Calu3 (cell line): ENCODE measurements at regions not wholly inside any gene's neighbourhood (a gene's known extent, or its start where the extent isn't known, plus 50 kb on each side); places are given as distances from the start of the nearest gene placed in this dataset.

Experiments used
- BruUV-seq: library from RNA; stranded (reverse); fragments of 400-500 nt; replicated peaks from 2 replicates; lab custom pipeline; 2021; lab: Mats Ljungman, UMichigan
- CTCF ChIA-PET: fragments of 300-600 bp; sonication (Branson Sonifier 250); formaldehyde crosslinking; loops from one replicate; lab custom pipeline; 2022; ENCODE audit warnings: antibody characterized with exemption; lab: Charles Lee
- DNase-seq: peaks from one replicate; pipeline ENCODE4 v3.0.0; 2022
- H3K27ac Mint-ChIP-seq: one replicate; pipeline ENCODE4 v1.8.0; 2022; ENCODE audit warnings: mixed read lengths; ENCODE audit not compliant: unreplicated experiment
- H3K27me3 Mint-ChIP-seq: one replicate; pipeline ENCODE4 v1.8.0; 2022; ENCODE audit warnings: mixed read lengths; ENCODE audit not compliant: unreplicated experiment
- H3K36me3 Mint-ChIP-seq: one replicate; pipeline ENCODE4 v1.8.0; 2022; ENCODE audit warnings: mild to moderate bottlenecking, moderate library complexity, mixed read lengths; ENCODE audit not compliant: insufficient read depth, unreplicated experiment
- H3K4me1 Mint-ChIP-seq: one replicate; pipeline ENCODE4 v1.8.0; 2022; ENCODE audit warnings: mild to moderate bottlenecking, low read depth, mixed read lengths; ENCODE audit not compliant: unreplicated experiment
- H3K4me3 Mint-ChIP-seq: one replicate; pipeline ENCODE4 v1.8.0; 2022; ENCODE audit warnings: mild to moderate bottlenecking, low read depth, moderate library complexity, mixed read lengths; ENCODE audit not compliant: unreplicated experiment
- H3K9me3 Mint-ChIP-seq: one replicate; pipeline ENCODE4 v1.8.0; 2022; ENCODE audit warnings: low read depth, mixed read lengths; ENCODE audit not compliant: unreplicated experiment
- CTCF ChIP-seq: fragments of 200-600 bp; IDR thresholded peaks from one replicate; pipeline ENCODE4 v1.8.0; 2022; ENCODE audit warnings: antibody characterized with exemption; ENCODE audit not compliant: unreplicated experiment
- intact Hi-C: fragments of 100-400 bp; cut with micrococcal nuclease; formaldehyde crosslinking; loops from one replicate; pipeline ENCODE4 v1.10.0; 2022; ENCODE audit not compliant: unreplicated experiment

- no peaks in the 10 kb centered on the region for H3K27me3 Mint-ChIP-seq
- CTCF ChIA-PET = no interaction called here
Observed at GRCh38 chr4:3361406-3361805, 68.6 kb downstream of the RGS12 start.

GRCh38 chr4:3361896-3362295 lies 69.1 kb downstream of the RGS12 start:
- CTCF ChIA-PET = no interaction called here
- BruUV-seq = no TSS peak
- no peaks in the 10 kb centered on the region for H3K4me1 Mint-ChIP-seq
- H3K27ac Mint-ChIP-seq = no peak overlapping the region
- DNase-seq = no peak
- intact Hi-C loops = no loop called here
- H3K27me3 Mint-ChIP-seq = no peaks in the 10 kb centered on the region
- no peak overlapping the region for H3K4me3 Mint-ChIP-seq
- no peak for TF ChIP-seq CTCF
- no peaks in the 10 kb centered on the region for H3K9me3 Mint-ChIP-seq
- no peaks in the 10 kb centered on the region for H3K36me3 Mint-ChIP-seq

More at GRCh38 chr4:3361406-3361805, 68.6 kb downstream of the RGS12 start:
- no peaks in the 10 kb centered on the region for H3K4me1 Mint-ChIP-seq
- H3K27ac Mint-ChIP-seq = no peak overlapping the region
- no peak for DNase-seq
- TF ChIP-seq CTCF = no peak
- no TSS peak for BruUV-seq
- H3K9me3 Mint-ChIP-seq = no peaks in the 10 kb centered on the region
- intact Hi-C loops = no loop called here
- no peak overlapping the region for H3K4me3 Mint-ChIP-seq
- H3K36me3 Mint-ChIP-seq = no peaks in the 10 kb centered on the region

- Mint-ChIP-seq H3K36me3 (peaks cover 4% of the 10 kb centered on the region), H3K27ac (no peak overlapping the region), H3K27me3 (no peaks in the 10 kb centered on the region), H3K4me1 (no peaks in the 10 kb centered on the region), H3K4me3 (no peak overlapping the region), H3K9me3 (no peaks in the 10 kb centered on the region)
- intact Hi-C loops = no loop called here
- no peak for TF ChIP-seq CTCF
- DNase-seq = no peak
- no TSS peak for BruUV-seq
- CTCF ChIA-PET = no interaction called here
Observed at GRCh38 chr4:3362431-3363287, 69.8 kb downstream of the RGS12 start.

- peaks cover 4% of the 10 kb centered on the region for H3K36me3 Mint-ChIP-seq
- H3K4me1 Mint-ChIP-seq = no peaks in the 10 kb centered on the region
- H3K27me3 Mint-ChIP-seq = no peaks in the 10 kb centered on the region
- CTCF ChIA-PET = no interaction called here
- H3K4me3 Mint-ChIP-seq = no peak overlapping the region
- intact Hi-C loops = no loop called here
- no TSS peak for BruUV-seq
- no peak for TF ChIP-seq CTCF
- H3K27ac Mint-ChIP-seq = no peak overlapping the region
- DNase-seq = no peak
- no peaks in the 10 kb centered on the region for H3K9me3 Mint-ChIP-seq
Observed at GRCh38 chr4:3363411-3364141, 70.8 kb downstream of the RGS12 start.
